Neural cell (in vitro differentiated cells): ENCODE measurements at regions not wholly inside any gene's neighbourhood (a gene's known extent, or its start where the extent isn't known, plus 50 kb on each side); places are given as distances from the start of the nearest gene placed in this dataset.

Experiments used
- POLR2AphosphoS5 ChIP-seq: IDR thresholded peaks from 2 replicates; pipeline ENCODE4 v1.6.1; 2012
- REST ChIP-seq: IDR thresholded peaks from 2 replicates; pipeline ENCODE4 v1.6.1; 2012; ENCODE audit warnings: borderline replicate concordance

GRCh38 chr15:69610277-69610676 lies 157.7 kb downstream of the RPLP1 start:
- TF ChIP-seq POLR2AphosphoS5 (no peak), REST (no peak)
